ENCODE measurements at regions not wholly inside any gene's neighbourhood (a gene's known extent, or its start where the extent isn't known, plus 50 kb on each side); places are given as distances from the start of the nearest gene placed in this dataset.

GRCh38 chr16:8084302-8084701 is 506.0 kb downstream of the TMEM114 start:
- TF ChIP-seq CTCF (IDR thresholded peaks at IDR 0.05; ENCODE audit: low read length) = no peak
- TF ChIP-seq EZH2 (optimal IDR thresholded peaks at IDR 0.05; ENCODE audit: low read depth, low read length) = no peak

Data from MM.1S (cell line).